ENCODE measurements at regions not wholly inside any gene's neighbourhood (a gene's known extent, or its start where the extent isn't known, plus 50 kb on each side); places are given as distances from the start of the nearest gene placed in this dataset.

DNA sequence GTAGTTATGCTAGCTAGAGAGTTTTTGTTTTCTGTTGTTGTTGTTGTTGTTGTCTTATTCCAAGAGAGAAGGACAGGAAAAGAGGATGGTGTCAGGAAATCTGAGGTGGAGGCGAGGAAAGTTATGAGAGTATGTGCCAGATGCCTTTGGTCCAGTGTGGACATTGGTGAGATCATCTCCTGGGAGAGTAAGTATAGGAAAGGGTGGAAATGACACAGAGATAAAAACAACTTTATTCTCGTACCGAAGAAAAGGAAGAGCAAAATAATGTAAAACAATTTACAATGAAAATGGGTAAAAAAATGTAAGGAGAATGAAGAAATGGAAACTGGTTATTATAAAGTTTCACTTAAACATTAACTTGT is 97.4 kb upstream of the ADGRL2 start:
- 86% methylated on average over 3 of the region's 3 CpGs; no CpG with 5 or more reads in 1 of the 2 experiments for WGBS, 2 experiments (ENCODE audit: extremely low coverage in 1 of 2, insufficient coverage in 1 of 2, insufficient read length in 1 of 2, insufficient replicate concordance in 2 of 2, low coverage in 1 of 2, low lambda C conversion rate in 2 of 2, missing lambda C conversion rate in 1 of 2)
- Histone ChIP-seq H2BK5ac (ENCODE audit: low read depth, low read length) (peak overlapping the region; percentile 38; the same call in 1 of the 2 replicates), H4K5ac (ENCODE audit: insufficient read length, low read depth, low read length) (no peak overlapping the region), H4K91ac (replicated peaks; ENCODE audit: insufficient read length, low read length) (peak overlapping the region; percentile 95), H3K4me1 (replicated peaks in 1 of 4; ENCODE audit: control insufficient read depth in 3 of 4, insufficient read depth in 4 of 4, low read length in 3 of 4) (peaks cover 0 to 18% (median 15%) of the 10 kb centered on the region in 4 experiments; a peak in 6 of 7 replicates), H3K23ac (ENCODE audit: insufficient read length) (no peak overlapping the region), H4K20me1 (replicated peaks in 1 of 2; ENCODE audit: control insufficient read depth in 1 of 2, insufficient read depth in 2 of 2, low read length in 2 of 2) (no peaks in the 10 kb centered on the region), H3K56ac (replicated peaks; ENCODE audit: insufficient read length, low read depth, low read length) (no peak overlapping the region), H3K4ac (replicated peaks; ENCODE audit: insufficient read length, low read depth, low read length) (no peak overlapping the region), H3K79me2 (ENCODE audit: control insufficient read depth in 1 of 2, insufficient read depth in 2 of 2, low read length in 2 of 2) (no peaks in the 10 kb centered on the region), H4K8ac (ENCODE audit: extremely low read depth, insufficient read depth, low read length) (no peak overlapping the region), H2BK120ac (replicated peaks; ENCODE audit: low read depth, low read length) (peak overlapping the region; percentile 61), H2BK20ac (ENCODE audit: low read length) (peak overlapping the region; percentile 91; the same call in 1 of the 2 replicates), H3K4me3 (ENCODE audit: extremely low read depth in 1 of 4, insufficient read depth in 2 of 4, low read depth in 3 of 4, low read length in 4 of 4) (no peak overlapping the region), H3K18ac (ENCODE audit: extremely low read depth, low read length) (no peak overlapping the region), H3K27me3 (replicated peaks in 1 of 4; ENCODE audit: control insufficient read depth in 3 of 4, extremely low read depth in 1 of 4, insufficient read depth in 3 of 4, low read length in 3 of 4) (no peaks in the 10 kb centered on the region), H2BK12ac (ENCODE audit: low read depth, low read length) (no peak overlapping the region), H3K14ac (ENCODE audit: insufficient read length) (no peak overlapping the region), H3K27ac (ENCODE audit: low read depth, low read length) (no peak overlapping the region), H3K4me2 (ENCODE audit: insufficient read depth in 1 of 2, low read depth in 2 of 2, low read length in 2 of 2) (0 out of 4 replicates have a peak overlapping the region, but pooled peaks of 1 of the 2 experiments have one; percentile 2), H3K9ac (replicated peaks in 1 of 4; ENCODE audit: extremely low read depth in 1 of 4, low read depth in 3 of 4, low read length in 3 of 4) (no peak overlapping the region), H3K23me2 (ENCODE audit: low read depth, low read length) (peaks cover 3% of the 10 kb centered on the region; the same call in 1 of the 2 replicates), H3K9me3 (ENCODE audit: insufficient read depth in 2 of 2, low read depth in 1 of 2, low read length in 1 of 2) (no peaks in the 10 kb centered on the region), H2BK15ac (ENCODE audit: low read length) (no peak overlapping the region), H2AFZ (ENCODE audit: low read length) (no peak overlapping the region), H2AK5ac (ENCODE audit: low read depth, low read length) (no peak overlapping the region; the same call in 1 of the 2 replicates), H3K36me3 (ENCODE audit: control insufficient read depth in 2 of 4, insufficient read depth in 4 of 4, low read length in 3 of 4) (no peaks in the 10 kb centered on the region), H3K79me1 (ENCODE audit: low read depth, low read length) (no peaks in the 10 kb centered on the region)
- TF ChIP-seq HDAC6 (IDR thresholded peaks at IDR 0.05; ENCODE audit: low read depth, low read length): no peak
- TF ChIP-seq SAP30 (IDR thresholded peaks at IDR 0.05; ENCODE audit: insufficient read depth, insufficient replicate concordance, low read length): no peak
- no peak for FAIRE-seq
- DNase-seq (ENCODE audit: low read depth in 1 of 2, low spot score in 2 of 2): no peak
- POLR2A ChIA-PET (ENCODE audit: partially characterized antibody): no interaction called here
- CTCF ChIA-PET (ENCODE audit: partially characterized antibody): interaction anchor here (0.5 kb wide), 2 partner anchors 19 to 372 kb away, joined by 3 read pairs; no protein-coding TSS in a partner anchor

Measured in H1 (cell line).